GM12864 (cell line): ENCODE measurements at regions not wholly inside any gene's neighbourhood (a gene's known extent, or its start where the extent isn't known, plus 50 kb on each side); places are given as distances from the start of the nearest gene placed in this dataset.
"Not testable (repeated sequence)": the region's sequence is repeated elsewhere in the genome, so short reads cannot be mapped to it uniquely, and the experiment has no call there.

ENCODE experiments used
- DNase-seq: peaks from one replicate; pipeline ENCODE4 v3.0.0-alpha.2; 2011; ENCODE audit warnings: low read depth
- H3K4me3 ChIP-seq: 2 replicates; pipeline ENCODE4 v1.5.1; 2011; ENCODE audit warnings: mild to moderate bottlenecking, low read depth, low read length, control low read depth
- CTCF ChIP-seq: IDR thresholded peaks from 2 replicates; pipeline ENCODE4 v1.5.1; 2011; ENCODE audit warnings: low read depth, mild to moderate bottlenecking, moderate library complexity, low read length, control low read depth, inconsistent platforms; ENCODE audit errors: missing control alignments

- TF ChIP-seq CTCF, result no peak
- H3K4me3 ChIP-seq, result no peak overlapping the region
- no peak for DNase-seq
Observed at GRCh38 chr3:182410051-182410450, 383.3 kb upstream of the ATP11B start.

GRCh38 chr3:182412066-182412465 is 381.2 kb upstream of the ATP11B start:
- TF ChIP-seq CTCF, result no peak
- H3K4me3 ChIP-seq, result no peak overlapping the region
- no peak for DNase-seq

- no peak overlapping the region for H3K4me3 ChIP-seq
- no peak for TF ChIP-seq CTCF
- DNase-seq, result no peak
Observed at GRCh38 chr3:182413061-182413460, 380.2 kb upstream of the ATP11B start.

GRCh38 chr3:182413682-182414081 is 379.6 kb upstream of the ATP11B start:
- no peak overlapping the region for H3K4me3 ChIP-seq
- DNase-seq, result no peak
- no peak for TF ChIP-seq CTCF

GRCh38 chr3:182414586-182414985 is 378.7 kb upstream of the ATP11B start:
- H3K4me3 ChIP-seq, result no peak overlapping the region
- TF ChIP-seq CTCF, result no peak
- no peak for DNase-seq

- no peak for DNase-seq
- no peak overlapping the region for H3K4me3 ChIP-seq
- no peak for TF ChIP-seq CTCF
Observed at GRCh38 chr3:182420741-182421140, 372.6 kb upstream of the ATP11B start.

- TF ChIP-seq CTCF, result no peak
- no peak for DNase-seq
Observed at GRCh38 chr3:182424006-182424405, 369.3 kb upstream of the ATP11B start.

GRCh38 chr3:182425926-182426718 is 367.2 kb upstream of the ATP11B start:
- not testable (repeated sequence) for DNase-seq, H3K4me3 ChIP-seq

More at GRCh38 chr3:182424006-182424405, 369.3 kb upstream of the ATP11B start:
- H3K4me3 ChIP-seq, result no peak overlapping the region

- not testable (repeated sequence) for DNase-seq, H3K4me3 ChIP-seq
Observed at GRCh38 chr3:182431972-182432371, 361.3 kb upstream of the ATP11B start.
